Activated CD4-positive, alpha-beta memory T cell treated with anti-CD3 and anti-CD28 coated beads for 36 hours (primary cell): ENCODE measurements at regions not wholly inside any gene's neighbourhood (a gene's known extent, or its start where the extent isn't known, plus 50 kb on each side); places are given as distances from the start of the nearest gene placed in this dataset.

ENCODE experiments used
- CTCF ChIA-PET: fragments of 350-600 bp; sonication (Branson Sonifier 250); formaldehyde crosslinking; loops from one replicate; lab custom pipeline; 2021; ENCODE audit warnings: antibody characterized with exemption, inconsistent platforms; lab: Charles Lee
- POLR2A ChIA-PET: fragments of 350-600 bp; sonication (Branson Sonifier 250); formaldehyde crosslinking; loops from one replicate; lab custom pipeline; 2021; ENCODE audit warnings: antibody characterized with exemption; lab: Charles Lee
- DNase-seq: peaks from one replicate; pipeline ENCODE4 v3.0.0-alpha.2; 2020
- H3K27ac Mint-ChIP-seq: one replicate; pipeline ENCODE4 v1.8.0; 2021; ENCODE audit warnings: mixed read lengths
- H3K27me3 Mint-ChIP-seq: one replicate; pipeline ENCODE4 v1.8.0; 2021; ENCODE audit warnings: mixed read lengths
- H3K36me3 Mint-ChIP-seq: one replicate; pipeline ENCODE4 v1.8.0; 2021; ENCODE audit warnings: mixed read lengths
- H3K4me1 Mint-ChIP-seq: one replicate; pipeline ENCODE4 v1.8.0; 2021; ENCODE audit warnings: low read depth, mixed read lengths
- H3K4me3 Mint-ChIP-seq: one replicate; pipeline ENCODE4 v1.8.0; 2021; ENCODE audit warnings: mild to moderate bottlenecking, mixed read lengths
- H3K9me3 Mint-ChIP-seq: one replicate; pipeline ENCODE4 v1.8.0; 2021; ENCODE audit warnings: mixed read lengths
- intact Hi-C: fragments of 100-400 bp; cut with micrococcal nuclease; formaldehyde crosslinking; loops from one replicate; pipeline ENCODE4 v1.15.1; 2023

- no peak overlapping the region for H3K27ac Mint-ChIP-seq
- no peak overlapping the region for H3K4me3 Mint-ChIP-seq
- CTCF ChIA-PET = no interaction called here
- no peaks in the 10 kb centered on the region for H3K27me3 Mint-ChIP-seq
- intact Hi-C loops = no loop called here
- no peak for DNase-seq
- POLR2A ChIA-PET = no interaction called here
- no peaks in the 10 kb centered on the region for H3K36me3 Mint-ChIP-seq
- H3K9me3 Mint-ChIP-seq = peaks cover 4% of the 10 kb centered on the region
- no peaks in the 10 kb centered on the region for H3K4me1 Mint-ChIP-seq
These were observed 350.0 kb upstream of the ERCC4 start for GRCh38 chr16:13569986-13570385.

GRCh38 chr16:13571036-13571435, 348.9 kb upstream of the ERCC4 start:
- no peaks in the 10 kb centered on the region for H3K4me1 Mint-ChIP-seq
- H3K4me3 Mint-ChIP-seq = no peak overlapping the region
- DNase-seq = no peak
- no peaks in the 10 kb centered on the region for H3K27me3 Mint-ChIP-seq
- H3K9me3 Mint-ChIP-seq = peaks cover 4% of the 10 kb centered on the region
- H3K36me3 Mint-ChIP-seq = no peaks in the 10 kb centered on the region
- ChIA-PET POLR2A (no interaction called here), CTCF (no interaction called here)
- H3K27ac Mint-ChIP-seq = no peak overlapping the region
- intact Hi-C loops = no loop called here

DNA sequence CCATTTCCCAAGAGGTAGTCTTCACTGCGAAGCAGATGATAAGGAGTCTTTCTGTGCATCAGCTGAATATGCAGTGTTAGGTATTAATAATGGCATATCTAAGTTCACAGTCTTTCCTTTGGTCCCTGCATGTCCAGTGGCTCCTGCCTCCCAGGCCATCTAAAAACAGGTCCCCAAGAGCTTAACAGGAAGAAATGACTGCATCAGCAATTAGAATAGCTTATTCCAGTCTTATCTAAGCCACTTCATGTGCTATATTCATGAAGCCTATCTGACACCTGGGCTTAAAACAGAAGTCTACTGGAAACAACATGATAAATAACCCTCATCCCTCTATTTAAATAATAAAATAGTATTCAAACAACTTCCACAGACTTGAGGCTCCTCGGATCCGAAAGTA, 346.1 kb upstream of the ERCC4 start:
- CTCF ChIA-PET = no interaction called here
- H3K9me3 Mint-ChIP-seq = no peaks in the 10 kb centered on the region

DNA sequence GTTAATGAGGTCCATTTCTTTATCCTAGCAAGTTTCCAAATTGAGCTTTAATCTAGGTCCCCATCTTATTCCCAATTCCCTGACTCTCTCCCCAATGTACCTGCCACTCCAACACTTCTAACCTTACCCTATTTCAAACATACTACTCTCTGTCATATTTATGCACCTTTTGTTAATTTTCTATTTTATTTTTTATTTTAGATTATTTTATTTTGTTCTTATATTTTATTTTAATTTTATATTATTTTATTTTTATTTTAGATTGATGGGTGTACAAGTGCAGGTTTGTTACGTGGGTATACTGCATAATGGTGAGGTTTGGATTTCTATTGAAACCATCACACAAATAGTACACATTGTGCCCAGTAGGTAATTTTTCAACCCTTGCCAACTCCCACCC, 333.9 kb upstream of the ERCC4 start:
- H3K9me3 Mint-ChIP-seq = peaks cover 3% of the 10 kb centered on the region
- H3K36me3 Mint-ChIP-seq = no peaks in the 10 kb centered on the region
- no peaks in the 10 kb centered on the region for H3K27me3 Mint-ChIP-seq
- ChIA-PET POLR2A (no interaction called here), CTCF (no interaction called here)
- no peaks in the 10 kb centered on the region for H3K4me1 Mint-ChIP-seq
- H3K27ac Mint-ChIP-seq = no peak overlapping the region
- H3K4me3 Mint-ChIP-seq = no peak overlapping the region
- intact Hi-C loops = no loop called here
- no peak for DNase-seq

More for the DNA sequence above, 346.1 kb upstream of the ERCC4 start:
- Mint-ChIP-seq H3K4me1 (no peaks in the 10 kb centered on the region), H3K4me3 (no peak overlapping the region), H3K36me3 (no peaks in the 10 kb centered on the region), H3K27me3 (no peaks in the 10 kb centered on the region), H3K27ac (no peak overlapping the region)
- intact Hi-C loops = no loop called here
- POLR2A ChIA-PET = no interaction called here
- no peak for DNase-seq

DNA sequence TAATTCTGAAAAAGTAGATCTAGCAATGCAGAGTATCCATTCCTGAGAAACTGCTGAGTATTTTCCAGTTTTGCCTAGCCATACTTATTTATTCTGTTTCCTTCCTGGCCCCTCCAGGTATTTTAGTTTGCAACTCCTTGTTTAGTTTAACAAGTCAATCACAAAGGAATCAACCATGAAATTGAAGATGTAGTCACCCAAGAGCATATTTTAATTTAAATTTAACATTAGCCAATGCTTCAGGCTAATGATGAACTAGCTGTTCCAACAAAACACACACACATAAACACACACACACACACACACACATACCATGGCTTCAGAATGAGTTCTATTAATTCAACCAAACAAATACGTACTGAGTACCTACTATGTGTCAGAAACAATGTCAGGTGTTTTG, 332.8 kb upstream of the ERCC4 start:
- H3K4me1 Mint-ChIP-seq = no peaks in the 10 kb centered on the region
- H3K27ac Mint-ChIP-seq = no peak overlapping the region
- no peaks in the 10 kb centered on the region for H3K36me3 Mint-ChIP-seq
- CTCF ChIA-PET = no interaction called here
- peaks cover 2% of the 10 kb centered on the region for H3K9me3 Mint-ChIP-seq
- POLR2A ChIA-PET = no interaction called here
- no peak overlapping the region for H3K4me3 Mint-ChIP-seq
- no peaks in the 10 kb centered on the region for H3K27me3 Mint-ChIP-seq
- intact Hi-C loops = no loop called here
- DNase-seq = no peak

DNA sequence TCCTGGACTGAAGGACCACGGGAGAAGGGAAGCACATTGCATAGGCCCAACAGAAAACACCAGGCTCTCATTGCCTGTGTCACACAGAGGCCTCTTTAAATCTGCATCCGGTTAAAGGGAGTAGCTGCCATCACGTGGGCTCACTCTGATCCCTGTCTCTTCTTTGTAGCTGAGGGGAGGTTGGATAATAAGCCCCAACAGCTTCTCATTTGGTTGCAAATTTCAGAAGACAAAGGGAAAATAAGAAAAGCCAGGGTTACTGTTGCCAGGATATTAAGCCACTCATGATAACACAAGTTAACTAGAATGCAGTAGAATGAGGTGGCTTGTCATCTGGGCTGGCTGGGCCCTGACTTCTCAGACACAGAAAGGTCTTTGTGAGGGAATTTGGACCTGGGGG, 325.1 kb upstream of the ERCC4 start:
- POLR2A ChIA-PET = no interaction called here
- no peak for DNase-seq
- intact Hi-C loops = no loop called here

GRCh38 chr16:13606804-13607203, 313.1 kb upstream of the ERCC4 start:
- H3K4me3 Mint-ChIP-seq = no peak overlapping the region
- no peaks in the 10 kb centered on the region for H3K36me3 Mint-ChIP-seq
- H3K27ac Mint-ChIP-seq = no peak overlapping the region
- CTCF ChIA-PET = no interaction called here
- no peaks in the 10 kb centered on the region for H3K27me3 Mint-ChIP-seq
- DNase-seq = no peak
- peaks cover 9% of the 10 kb centered on the region for H3K9me3 Mint-ChIP-seq
- POLR2A ChIA-PET = no interaction called here
- H3K4me1 Mint-ChIP-seq = no peaks in the 10 kb centered on the region
- intact Hi-C loops = no loop called here

More for the DNA sequence above, 325.1 kb upstream of the ERCC4 start:
- CTCF ChIA-PET = no interaction called here
- Mint-ChIP-seq H3K27ac (no peak overlapping the region), H3K4me3 (no peak overlapping the region), H3K9me3 (no peaks in the 10 kb centered on the region), H3K36me3 (no peaks in the 10 kb centered on the region), H3K27me3 (no peaks in the 10 kb centered on the region), H3K4me1 (no peaks in the 10 kb centered on the region)

GRCh38 chr16:13607289-13607688, 312.7 kb upstream of the ERCC4 start:
- no peak for DNase-seq
- H3K4me1 Mint-ChIP-seq = no peaks in the 10 kb centered on the region

DNA sequence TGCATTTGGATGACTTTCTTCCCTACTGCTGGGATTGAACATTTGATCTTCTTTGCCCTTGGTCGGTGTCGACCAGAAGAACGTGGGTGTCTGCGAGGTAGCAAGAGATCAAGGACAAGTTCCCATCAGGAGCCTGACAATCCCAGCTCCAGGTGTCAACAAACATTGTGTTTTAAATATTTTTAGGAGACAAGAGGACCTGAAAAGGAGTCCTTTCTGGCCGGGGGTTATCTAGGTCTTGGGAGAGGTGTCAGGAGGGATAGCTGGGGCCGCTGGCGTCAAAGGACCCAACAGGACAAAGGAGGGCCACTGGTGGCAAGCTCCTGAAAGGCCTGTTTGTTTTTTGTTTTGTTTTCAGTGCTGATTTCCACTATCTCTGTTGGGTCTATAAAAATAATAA, 308.4 kb upstream of the ERCC4 start:
- intact Hi-C loops = no loop called here
- POLR2A ChIA-PET = no interaction called here

More at GRCh38 chr16:13607289-13607688, 312.7 kb upstream of the ERCC4 start:
- intact Hi-C loops = no loop called here
- POLR2A ChIA-PET = no interaction called here
- H3K27me3 Mint-ChIP-seq = no peaks in the 10 kb centered on the region
- no peak overlapping the region for H3K27ac Mint-ChIP-seq
- no peaks in the 10 kb centered on the region for H3K36me3 Mint-ChIP-seq
- H3K4me3 Mint-ChIP-seq = no peak overlapping the region
- CTCF ChIA-PET = no interaction called here
- peaks cover 9% of the 10 kb centered on the region for H3K9me3 Mint-ChIP-seq

DNA sequence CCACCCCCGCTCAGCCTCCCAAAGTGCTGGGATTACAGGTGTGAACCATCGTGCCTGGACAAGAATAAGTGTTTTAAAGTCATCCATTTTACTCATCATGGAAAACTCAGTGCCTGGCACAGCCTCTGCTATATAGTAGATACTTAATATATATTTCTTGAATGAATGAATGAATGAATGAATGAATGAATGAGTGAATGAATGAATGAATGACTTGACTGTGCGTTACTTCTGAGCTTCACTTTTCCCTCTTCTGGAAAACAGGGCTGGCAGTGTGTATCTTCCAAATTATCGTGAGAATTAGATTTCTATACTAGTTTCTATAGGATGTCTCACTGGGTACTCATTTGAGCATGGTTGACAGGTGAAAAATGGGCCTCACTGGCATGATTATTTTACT, 307.3 kb upstream of the ERCC4 start:
- Mint-ChIP-seq H3K4me1 (no peaks in the 10 kb centered on the region), H3K9me3 (peaks cover 5% of the 10 kb centered on the region), H3K36me3 (no peaks in the 10 kb centered on the region), H3K27me3 (no peaks in the 10 kb centered on the region), H3K4me3 (no peak overlapping the region), H3K27ac (no peak overlapping the region)
- DNase-seq = no peak
- POLR2A ChIA-PET = interaction anchor here (0.6 kb wide), 1 partner anchor 23 kb away, joined by 4 read pairs; no protein-coding TSS in a partner anchor
- CTCF ChIA-PET = no interaction called here
- intact Hi-C loops = no loop called here

More for the DNA sequence above, 308.4 kb upstream of the ERCC4 start:
- CTCF ChIA-PET = interaction anchor here (1.1 kb wide), 1 partner anchor 24 kb away, joined by 3 read pairs; no protein-coding TSS in a partner anchor
- Mint-ChIP-seq H3K27me3 (no peaks in the 10 kb centered on the region), H3K4me3 (no peak overlapping the region), H3K4me1 (no peaks in the 10 kb centered on the region), H3K36me3 (no peaks in the 10 kb centered on the region), H3K9me3 (peaks cover 9% of the 10 kb centered on the region), H3K27ac (no peak overlapping the region)
- no peak for DNase-seq

DNA sequence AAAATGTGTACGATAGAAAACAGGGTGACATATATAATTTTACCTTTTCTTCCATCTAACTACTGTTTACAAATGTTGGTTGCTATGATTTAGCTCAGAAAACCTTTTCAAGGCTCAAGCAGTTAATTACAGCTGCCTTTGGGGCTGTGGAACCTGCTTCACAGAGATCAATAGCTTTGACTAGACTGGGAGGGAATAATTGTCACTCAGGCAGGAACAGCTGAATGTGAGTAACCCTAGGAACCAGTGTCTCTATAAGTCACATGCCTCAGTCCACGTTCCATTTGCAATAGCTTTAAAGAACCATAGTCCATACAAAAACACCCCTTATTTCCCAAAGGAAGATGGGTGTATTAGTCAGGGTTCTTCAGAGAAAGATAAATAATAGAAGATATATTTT, 306.8 kb upstream of the ERCC4 start:
- Mint-ChIP-seq H3K4me3 (no peak overlapping the region), H3K4me1 (no peaks in the 10 kb centered on the region), H3K36me3 (no peaks in the 10 kb centered on the region), H3K27ac (no peak overlapping the region), H3K9me3 (peaks cover 3% of the 10 kb centered on the region), H3K27me3 (no peaks in the 10 kb centered on the region)
- no peak for DNase-seq
- ChIA-PET CTCF (no interaction called here), POLR2A (interaction anchor here (0.6 kb wide), 1 partner anchor 23 kb away, joined by 4 read pairs; no protein-coding TSS in a partner anchor)
- intact Hi-C loops = no loop called here

GRCh38 chr16:13621639-13622038, 298.3 kb upstream of the ERCC4 start:
- H3K36me3 Mint-ChIP-seq = no peaks in the 10 kb centered on the region
- no peaks in the 10 kb centered on the region for H3K4me1 Mint-ChIP-seq
- intact Hi-C loops = no loop called here
- no peak overlapping the region for H3K4me3 Mint-ChIP-seq
- ChIA-PET POLR2A (no interaction called here), CTCF (no interaction called here)
- DNase-seq = no peak
- H3K9me3 Mint-ChIP-seq = no peaks in the 10 kb centered on the region
- no peak overlapping the region for H3K27ac Mint-ChIP-seq
- no peaks in the 10 kb centered on the region for H3K27me3 Mint-ChIP-seq

DNA sequence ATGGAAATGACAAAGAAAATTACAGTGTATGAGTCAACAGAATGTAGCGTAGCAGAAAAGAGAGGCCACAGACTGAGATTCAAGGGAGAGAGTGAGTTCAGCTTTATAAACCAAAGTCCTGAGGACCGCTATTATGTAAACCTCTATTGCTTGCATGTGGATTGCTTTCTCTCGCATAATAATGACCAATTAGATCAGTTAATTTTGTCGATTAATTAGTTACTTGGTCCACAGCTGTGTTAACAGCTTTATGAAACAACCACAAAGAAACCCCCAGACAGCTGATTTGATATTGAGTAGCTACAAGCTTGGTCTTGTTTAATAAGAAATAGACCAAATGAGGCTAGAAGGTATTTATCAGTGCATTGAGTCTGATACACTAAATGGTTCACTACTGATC, 291.8 kb upstream of the ERCC4 start:
- ChIA-PET CTCF (no interaction called here), POLR2A (no interaction called here)
- intact Hi-C loops = no loop called here
- no peaks in the 10 kb centered on the region for H3K27me3 Mint-ChIP-seq
- H3K27ac Mint-ChIP-seq = no peak overlapping the region
- no peaks in the 10 kb centered on the region for H3K9me3 Mint-ChIP-seq
- H3K4me3 Mint-ChIP-seq = no peak overlapping the region
- H3K36me3 Mint-ChIP-seq = no peaks in the 10 kb centered on the region
- H3K4me1 Mint-ChIP-seq = no peaks in the 10 kb centered on the region
- DNase-seq = no peak
